CD14-positive monocyte (primary cell): ENCODE measurements at regions not wholly inside any gene's neighbourhood (a gene's known extent, or its start where the extent isn't known, plus 50 kb on each side); places are given as distances from the start of the nearest gene placed in this dataset.

Experiments
- DNase-seq, 3 donors: peaks; one replicate each; pipeline ENCODE4 v3.0.0-alpha.2; 2011 to 2022
- H2AFZ ChIP-seq: 2 replicates; pipeline ENCODE4 v1.6.0; 2012; ENCODE audit warnings: mild to moderate bottlenecking, low read depth, low read length, inconsistent platforms; ENCODE audit not compliant: insufficient read depth, poor library complexity, severe bottlenecking
- H3K27ac ChIP-seq, 2 donors: 1 replicate in 1 of 2; 2 replicates in 1 of 2; pipeline ENCODE4 v1.5.1; 2012 to 2013; ENCODE audit warnings: low read length in 2 of 2, control low read depth in 1 of 2, inconsistent platforms in 1 of 2, low read depth in 1 of 2, mild to moderate bottlenecking in 1 of 2
- H3K27me3 ChIP-seq, 2 donors: one replicate each; pipeline versions ENCODE4 v1.6.0 to v1.6.1; 2011 to 2013; ENCODE audit warnings: low read length in 2 of 2; ENCODE audit not compliant: control insufficient read depth in 2 of 2, insufficient read depth in 2 of 2
- H3K36me3 ChIP-seq, 2 donors: replicated peaks in 1 of 2; 1 replicate in 1 of 2; 2 replicates in 1 of 2; pipeline versions ENCODE4 v1.5.1 to v1.6.1; 2012 to 2013; ENCODE audit warnings: low read length in 2 of 2, control low read depth in 1 of 2, inconsistent platforms in 1 of 2, mild to moderate bottlenecking in 1 of 2; ENCODE audit not compliant: insufficient read depth in 2 of 2, control insufficient read depth in 1 of 2
- H3K4me1 ChIP-seq, 2 donors: 1 replicate in 1 of 2; 2 replicates in 1 of 2; pipeline versions ENCODE4 v1.5.1 to v1.6.1; 2012 to 2013; ENCODE audit warnings: low read length in 2 of 2, control low read depth in 1 of 2, inconsistent platforms in 1 of 2, mild to moderate bottlenecking in 1 of 2, moderate library complexity in 1 of 2; ENCODE audit not compliant: insufficient read depth in 2 of 2, control insufficient read depth in 1 of 2
- H3K4me2 ChIP-seq: replicated peaks from 2 replicates; pipeline ENCODE3; 2012; ENCODE audit warnings: low read length, moderate library complexity, mild to moderate bottlenecking; ENCODE audit not compliant: poor library complexity, severe bottlenecking; ENCODE audit errors: extremely low read depth
- H3K4me3 ChIP-seq, 3 experiments: fragments of 200-600 bp in 1 of 3; sonication (generic) in 1 of 3; replicated peaks in 1 of 3; 1 replicate in 2 of 3; 2 replicates in 1 of 3; pipeline ENCODE4 v1.5.1; 2011 to 2013; ENCODE audit warnings: low read length in 3 of 3, mild to moderate bottlenecking in 3 of 3, control low read depth in 2 of 3, low read depth in 2 of 3, inconsistent platforms in 1 of 3, moderate library complexity in 1 of 3
- H3K79me2 ChIP-seq: 2 replicates; pipeline ENCODE4 v1.6.0; 2012; ENCODE audit warnings: mild to moderate bottlenecking, control low read depth, inconsistent platforms, low read length, moderate library complexity; ENCODE audit not compliant: insufficient read depth
- H3K9ac ChIP-seq: 2 replicates; pipeline ENCODE4 v1.6.0; 2017; ENCODE audit warnings: low read length, mild to moderate bottlenecking; ENCODE audit not compliant: insufficient read depth, poor library complexity, severe bottlenecking
- H3K9me3 ChIP-seq, 2 donors: replicated peaks in 1 of 2; 1 replicate in 1 of 2; 2 replicates in 1 of 2; pipeline versions ENCODE4 v1.5.1 to v1.6.1; 2012 to 2013; ENCODE audit warnings: low read length in 2 of 2, control low read depth in 1 of 2; ENCODE audit not compliant: control insufficient read depth in 1 of 2, insufficient read depth in 1 of 2
- H4K20me1 ChIP-seq: 2 replicates; pipeline ENCODE4 v1.6.0; 2012; ENCODE audit warnings: mild to moderate bottlenecking, low read length, control low read depth, moderate library complexity; ENCODE audit not compliant: insufficient read depth
- H3K27ac Mint-ChIP-seq, 7 donors: one replicate each; pipeline ENCODE4 v1.8.0; 2020; ENCODE audit warnings: mild to moderate bottlenecking in 7 of 7, mixed read lengths in 7 of 7, moderate library complexity in 6 of 7, inconsistent platforms in 2 of 7
- H3K27me3 Mint-ChIP-seq, 3 donors: one replicate each; pipeline ENCODE4 v1.8.0; 2021 to 2022; ENCODE audit warnings: low read depth in 3 of 3, mild to moderate bottlenecking in 3 of 3, mixed read lengths in 3 of 3, moderate library complexity in 3 of 3, inconsistent platforms in 1 of 3
- H3K36me3 Mint-ChIP-seq, 2 donors: one replicate each; pipeline ENCODE4 v1.8.0; 2020; ENCODE audit warnings: mixed read lengths in 2 of 2, inconsistent platforms in 1 of 2, mild to moderate bottlenecking in 1 of 2
- H3K4me1 Mint-ChIP-seq: one replicate; pipeline ENCODE4 v1.8.0; 2020; ENCODE audit warnings: mild to moderate bottlenecking, mixed read lengths
- H3K4me3 Mint-ChIP-seq, 2 donors: one replicate each; pipeline ENCODE4 v1.8.0; 2020; ENCODE audit warnings: mild to moderate bottlenecking in 2 of 2, mixed read lengths in 2 of 2, moderate library complexity in 1 of 2
- H3K9me3 Mint-ChIP-seq, 7 donors: one replicate each; pipeline ENCODE4 v1.8.0; 2020 to 2022; ENCODE audit warnings: mixed read lengths in 7 of 7, mild to moderate bottlenecking in 6 of 7, moderate library complexity in 6 of 7, inconsistent platforms in 2 of 7
- CTCF ChIP-seq: fragments of 200-600 bp; IDR thresholded peaks from one replicate; pipeline ENCODE4 v1.8.0; 2022; ENCODE audit warnings: antibody characterized with exemption, mild to moderate bottlenecking
- WGBS: methylation state at CpG from one replicate; pipeline ENCODE4 v1.1.5; 2013; ENCODE audit warnings: missing lambda C conversion rate; ENCODE audit not compliant: insufficient coverage; 5-methylcytosine and 5-hydroxymethylcytosine counted together
- intact Hi-C, 2 donors: fragments of 100-400 bp; cut with micrococcal nuclease; formaldehyde crosslinking; loops; one replicate each; pipeline versions ENCODE4 v1.15.0 to v1.15.1; 2023

GRCh38 chr18:60020107-60020925 lies 120.5 kb downstream of the PMAIP1 start:
- Mint-ChIP-seq H3K4me1 (no peaks in the 10 kb centered on the region), H3K9me3 (peaks cover 0 to 2% (median 0%) of the 10 kb centered on the region in 7 donors)
- TF ChIP-seq CTCF = no peak

GRCh38 chr18:60019463-60019840 lies 119.7 kb downstream of the PMAIP1 start:
- Histone ChIP-seq H3K9me3 (no peaks in the 10 kb centered on the region), H3K4me3 (no peak overlapping the region), H4K20me1 (no peaks in the 10 kb centered on the region), H3K79me2 (no peaks in the 10 kb centered on the region), H3K27me3 (no peaks in the 10 kb centered on the region), H3K9ac (no peak overlapping the region), H3K36me3 (no peaks in the 10 kb centered on the region), H3K4me1 (no peaks in the 10 kb centered on the region), H3K4me2 (no peak overlapping the region), H2AFZ (no peak overlapping the region), H3K27ac (no peak overlapping the region)
- Mint-ChIP-seq H3K27me3 (peaks cover 4 to 5% (median 4%) of the 10 kb centered on the region in 3 donors), H3K4me3 (no peak overlapping the region), H3K27ac (no peak overlapping the region), H3K9me3 (peaks cover 0 to 2% (median 0%) of the 10 kb centered on the region in 7 donors), H3K4me1 (no peaks in the 10 kb centered on the region), H3K36me3 (no peaks in the 10 kb centered on the region)
- no peak for TF ChIP-seq CTCF
- DNase-seq = no peak
- intact Hi-C loops = no loop called here
- 89% methylated on average over 4 of the region's 4 CpGs for WGBS

More at GRCh38 chr18:60020107-60020925, 120.5 kb downstream of the PMAIP1 start:
- no peaks in the 10 kb centered on the region for H3K36me3 ChIP-seq
- Mint-ChIP-seq H3K36me3 (no peaks in the 10 kb centered on the region), H3K27ac (no peak overlapping the region), H3K27me3 (peaks cover 3 to 5% (median 4%) of the 10 kb centered on the region in 3 donors), H3K4me3 (no peak overlapping the region)
- no peak for DNase-seq
- no peak overlapping the region for H3K9ac ChIP-seq
- intact Hi-C loops = no loop called here
- no peak overlapping the region for H3K4me3 ChIP-seq
- H3K4me1 ChIP-seq = no peaks in the 10 kb centered on the region
- H3K27me3 ChIP-seq = no peaks in the 10 kb centered on the region
- no peak overlapping the region for H2AFZ ChIP-seq
- H3K9me3 ChIP-seq = no peaks in the 10 kb centered on the region
- 97% methylated on average over 4 of the region's 7 CpGs for WGBS
- no peaks in the 10 kb centered on the region for H3K79me2 ChIP-seq
- H3K27ac ChIP-seq = no peak overlapping the region
- H3K4me2 ChIP-seq = no peak overlapping the region
- H4K20me1 ChIP-seq = no peaks in the 10 kb centered on the region
